PC-9 (cell line): ENCODE measurements at regions not wholly inside any gene's neighbourhood (a gene's known extent, or its start where the extent isn't known, plus 50 kb on each side); places are given as distances from the start of the nearest gene placed in this dataset.

Source experiments
- CTCF ChIP-seq: fragments of 200-600 bp; sonication (generic); conservative IDR thresholded peaks from 2 replicates; pipeline ENCODE4 v1.6.1; 2017; ENCODE audit warnings: mixed run types, antibody characterized with exemption, mild to moderate bottlenecking, moderate library complexity
- EZH2 ChIP-seq: fragments of 200-600 bp; sonication (generic); IDR thresholded peaks from 2 replicates; pipeline ENCODE4 v1.8.0; 2017; ENCODE audit warnings: antibody characterized with exemption, low read depth

- TF ChIP-seq CTCF = no peak
- TF ChIP-seq EZH2 = no peak
These were observed 102.3 kb upstream of the CCN2 start for GRCh38 chr6:132053511-132053910.
